Vagina (tissue), 2 donors: ENCODE measurements at regions not wholly inside any gene's neighbourhood (a gene's known extent, or its start where the extent isn't known, plus 50 kb on each side); places are given as distances from the start of the nearest gene placed in this dataset.

Experiments used
- DNase-seq, 2 donors: peaks; one replicate each; pipeline ENCODE4 v3.0.0-alpha.2; 2017; ENCODE audit errors: extremely low spot score in 2 of 2
- H3K27ac ChIP-seq: fragments of 200-600 bp; sonication (generic); one replicate; pipeline ENCODE4 v1.5.1; 2019
- H3K27me3 ChIP-seq: fragments of 200-600 bp; sonication (generic); one replicate; pipeline ENCODE4 v1.5.1; 2019
- H3K36me3 ChIP-seq, 2 donors: fragments of 200-600 bp; sonication (generic); one replicate each; pipeline ENCODE4 v1.5.1; 2017 to 2019
- H3K4me1 ChIP-seq: fragments of 200-600 bp; sonication (generic); one replicate; pipeline ENCODE4 v1.5.1; 2019
- H3K4me3 ChIP-seq, 2 donors: fragments of 200-600 bp; sonication (generic); 1 replicate in 1 of 2; 2 replicates in 1 of 2; pipeline ENCODE4 v1.5.1; 2016 to 2019
- H3K9me3 ChIP-seq: fragments of 200-600 bp; sonication (generic); one replicate; pipeline ENCODE4 v1.5.1; 2019
- POLR2A ChIP-seq, 2 donors: fragments of 450-650 bp; IDR thresholded peaks; one replicate each; pipeline ENCODE4 v1.6.1; 2017; ENCODE audit warnings: antibody characterized with exemption in 2 of 2, mild to moderate bottlenecking in 2 of 2, moderate library complexity in 2 of 2
- POLR2AphosphoS5 ChIP-seq, 2 donors: sonication (generic); formaldehyde crosslinking; IDR thresholded peaks; one replicate each; pipeline ENCODE4 v1.9.0; 2017; ENCODE audit warnings: antibody characterized with exemption in 2 of 2, mild to moderate bottlenecking in 2 of 2, low read depth in 1 of 2; ENCODE audit not compliant: insufficient read depth in 1 of 2
- intact Hi-C: fragments of 100-400 bp; cut with DNase I; formaldehyde crosslinking; loops from one replicate; pipeline ENCODE4 v1.15.1; 2023
- TF ChIP-seq, protein P1 (sequence below), 3 experiments: fragments of 450-650 bp in 2 of 3; fragments of 200-600 bp in 1 of 3; sonication (generic) in 1 of 3; IDR thresholded peaks; one replicate each; pipeline ENCODE4 v1.5.1; 2017 to 2019; ENCODE audit warnings: antibody characterized with exemption in 3 of 3, mild to moderate bottlenecking in 2 of 3, moderate library complexity in 2 of 3

DNA sequence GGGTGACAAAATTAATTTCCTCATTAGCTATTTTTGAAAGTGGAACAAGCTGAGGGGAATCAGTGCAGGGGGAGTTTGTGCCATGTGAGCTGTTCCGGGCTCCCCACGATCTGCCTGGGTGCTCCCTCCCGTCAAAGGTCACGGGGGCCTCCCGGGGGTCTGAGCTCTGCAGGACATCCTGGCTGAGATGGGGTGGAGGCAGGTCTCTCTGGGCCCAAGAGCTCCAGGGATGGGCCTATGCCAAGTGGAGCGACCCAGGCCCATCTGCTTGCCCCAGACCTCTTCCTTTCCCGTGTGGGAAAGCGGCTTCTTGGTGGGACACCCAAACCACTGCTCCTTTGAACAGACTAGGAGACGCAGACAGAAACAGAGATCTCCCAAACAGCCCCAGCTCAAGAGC, 143.3 kb upstream of the ID2 start:
- DNase-seq: no peak
- Histone ChIP-seq H3K27ac (no peak overlapping the region), H3K27me3 (no peaks in the 10 kb centered on the region), H3K9me3 (no peaks in the 10 kb centered on the region), H3K4me1 (peaks cover 66% of the 10 kb centered on the region), H3K36me3 (no peaks in the 10 kb centered on the region), H3K4me3 (no peak overlapping the region)
- intact Hi-C loops: loop anchor here (5.0 kb wide), 1 partner anchor 144 kb away; the partner anchor contains the start of gene ID2
- no peak for TF ChIP-seq POLR2AphosphoS5 (IDR thresholded peaks at IDR 0.05; ENCODE audit: insufficient read depth in 1 of 2, low read depth in 1 of 2)
- TF ChIP-seq, protein P1, sequence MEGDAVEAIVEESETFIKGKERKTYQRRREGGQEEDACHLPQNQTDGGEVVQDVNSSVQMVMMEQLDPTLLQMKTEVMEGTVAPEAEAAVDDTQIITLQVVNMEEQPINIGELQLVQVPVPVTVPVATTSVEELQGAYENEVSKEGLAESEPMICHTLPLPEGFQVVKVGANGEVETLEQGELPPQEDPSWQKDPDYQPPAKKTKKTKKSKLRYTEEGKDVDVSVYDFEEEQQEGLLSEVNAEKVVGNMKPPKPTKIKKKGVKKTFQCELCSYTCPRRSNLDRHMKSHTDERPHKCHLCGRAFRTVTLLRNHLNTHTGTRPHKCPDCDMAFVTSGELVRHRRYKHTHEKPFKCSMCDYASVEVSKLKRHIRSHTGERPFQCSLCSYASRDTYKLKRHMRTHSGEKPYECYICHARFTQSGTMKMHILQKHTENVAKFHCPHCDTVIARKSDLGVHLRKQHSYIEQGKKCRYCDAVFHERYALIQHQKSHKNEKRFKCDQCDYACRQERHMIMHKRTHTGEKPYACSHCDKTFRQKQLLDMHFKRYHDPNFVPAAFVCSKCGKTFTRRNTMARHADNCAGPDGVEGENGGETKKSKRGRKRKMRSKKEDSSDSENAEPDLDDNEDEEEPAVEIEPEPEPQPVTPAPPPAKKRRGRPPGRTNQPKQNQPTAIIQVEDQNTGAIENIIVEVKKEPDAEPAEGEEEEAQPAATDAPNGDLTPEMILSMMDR (IDR thresholded peaks at IDR 0.05): no peak
- no peak for TF ChIP-seq POLR2A (IDR thresholded peaks at IDR 0.05)

DNA sequence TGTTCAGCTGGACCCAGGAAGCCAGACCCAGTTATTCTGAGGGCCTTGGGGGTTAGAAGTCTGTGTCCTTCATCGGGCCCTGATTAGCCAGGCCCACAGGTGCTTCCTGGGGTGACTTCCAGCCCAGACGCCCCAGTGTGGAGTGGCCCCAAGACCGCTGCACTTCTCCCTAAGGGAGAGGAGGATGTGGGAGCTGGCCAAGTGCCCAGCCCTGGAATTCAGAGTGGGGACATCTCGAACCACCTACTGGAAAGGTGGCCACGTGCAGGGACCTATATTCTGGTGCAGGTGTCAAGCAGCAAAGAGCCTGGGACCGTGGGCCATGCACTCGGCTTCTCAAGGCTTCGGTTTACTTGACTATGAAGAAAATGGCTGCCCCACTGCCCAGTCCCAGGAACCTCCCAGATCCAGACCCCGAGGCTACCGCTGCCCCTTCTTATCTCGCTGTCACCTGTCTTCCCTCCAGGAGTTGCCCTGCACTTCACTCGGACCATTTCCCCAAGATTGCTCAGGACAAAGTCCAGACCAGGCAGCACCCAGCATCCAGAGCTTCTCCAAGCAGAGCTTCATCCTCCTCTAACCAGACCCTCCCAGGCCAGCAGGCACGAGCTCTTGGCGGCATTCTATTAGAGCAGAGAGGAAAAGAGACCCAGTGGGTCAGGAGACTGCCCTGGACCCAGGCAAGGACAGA, 142.8 kb upstream of the ID2 start:
- H3K4me1 ChIP-seq: peaks cover 71% of the 10 kb centered on the region

DNA sequence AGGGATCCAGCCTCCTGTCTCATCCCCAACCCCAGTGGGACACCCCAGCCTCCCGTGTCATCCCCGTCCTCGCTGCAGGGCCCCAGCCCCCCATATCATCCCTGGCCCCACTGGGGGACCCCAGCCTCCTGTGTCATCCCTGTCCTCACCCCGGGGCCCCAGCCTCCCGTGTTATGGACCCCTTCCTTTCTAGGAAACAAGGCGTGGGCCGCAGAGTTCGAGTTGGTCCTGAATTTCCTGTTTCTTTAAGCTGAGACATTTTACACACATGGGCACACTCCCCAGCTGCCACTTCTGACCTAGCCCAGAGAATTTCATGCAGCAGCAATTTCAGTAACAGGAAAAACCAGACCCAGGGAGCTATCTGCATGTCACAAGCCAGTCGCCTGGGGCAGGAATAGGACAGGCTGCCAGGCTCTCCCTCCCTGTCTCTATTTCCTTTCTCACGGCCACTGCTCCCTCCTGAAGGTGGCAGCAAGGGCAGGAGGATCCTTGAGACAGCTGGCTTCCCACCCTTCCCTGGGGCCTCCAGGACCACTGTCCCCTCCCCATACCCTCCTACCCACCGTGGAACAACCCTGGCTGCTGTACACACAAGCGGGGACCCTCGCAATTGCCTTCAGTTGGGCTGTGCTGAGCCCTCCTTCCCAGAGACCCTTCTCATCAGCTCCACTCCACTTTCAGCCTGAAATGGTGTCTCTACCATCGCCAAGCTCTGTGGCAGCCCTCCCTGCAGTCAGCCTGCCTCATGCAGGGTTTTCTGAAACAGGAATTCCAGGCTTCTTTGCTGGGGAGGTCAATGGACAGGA, 141.9 kb upstream of the ID2 start:
- peaks cover 70% of the 10 kb centered on the region for H3K4me1 ChIP-seq
- TF ChIP-seq, protein P1 (IDR thresholded peaks at IDR 0.05): no peak
- TF ChIP-seq POLR2A (IDR thresholded peaks at IDR 0.05) (no peak), POLR2AphosphoS5 (IDR thresholded peaks at IDR 0.05; ENCODE audit: insufficient read depth in 1 of 2, low read depth in 1 of 2) (peak; percentile 12 to 30)
- intact Hi-C loops: loop anchor here (5.0 kb wide), 1 partner anchor 142 kb away; the partner anchor contains the start of gene ID2

More for the DNA sequence above, 142.8 kb upstream of the ID2 start:
- no peaks in the 10 kb centered on the region for H3K9me3 ChIP-seq
- intact Hi-C loops: loop anchor here (5.0 kb wide), 1 partner anchor 143 kb away; the partner anchor contains the start of gene ID2
- TF ChIP-seq POLR2A (IDR thresholded peaks at IDR 0.05) (no peak), POLR2AphosphoS5 (IDR thresholded peaks at IDR 0.05; ENCODE audit: insufficient read depth in 1 of 2, low read depth in 1 of 2) (no peak)
- TF ChIP-seq, protein P1 (IDR thresholded peaks at IDR 0.05): no peak
- H3K27ac ChIP-seq: peak overlapping the region; percentile 40
- H3K36me3 ChIP-seq: no peaks in the 10 kb centered on the region
- H3K4me3 ChIP-seq: no peak overlapping the region
- H3K27me3 ChIP-seq: no peaks in the 10 kb centered on the region
- DNase-seq: no peak

DNA sequence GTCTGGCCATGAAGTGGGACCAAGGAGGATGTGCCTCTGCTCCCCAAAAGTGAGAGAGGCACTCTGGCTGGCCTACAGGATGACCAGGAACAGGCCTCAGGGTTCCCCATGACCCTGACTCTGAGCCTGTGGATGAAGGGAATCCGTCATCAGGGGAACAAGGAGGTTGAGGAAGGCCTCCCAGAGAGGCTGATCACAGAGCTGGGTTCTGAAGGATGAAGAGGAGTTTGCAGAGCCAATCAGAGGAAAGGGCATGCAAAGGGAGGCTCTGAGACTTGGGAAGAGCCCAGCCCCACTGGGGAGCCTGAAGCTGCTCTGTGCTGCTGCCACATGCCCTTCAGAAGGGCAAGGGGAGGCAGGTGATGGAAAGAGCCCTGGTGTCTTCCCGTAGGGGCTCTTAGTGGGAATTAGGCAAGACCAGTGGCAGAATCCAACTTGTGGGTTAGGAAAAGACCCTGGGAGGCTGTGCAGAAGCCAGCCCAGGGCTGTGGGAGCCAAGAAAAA, 141.3 kb upstream of the ID2 start:
- Histone ChIP-seq H3K9me3 (no peaks in the 10 kb centered on the region), H3K4me3 (no peak overlapping the region), H3K27me3 (no peaks in the 10 kb centered on the region), H3K36me3 (no peaks in the 10 kb centered on the region), H3K4me1 (peaks cover 69% of the 10 kb centered on the region), H3K27ac (peak overlapping the region; percentile 51)
- intact Hi-C loops: no loop called here
- no peak for TF ChIP-seq POLR2AphosphoS5 (IDR thresholded peaks at IDR 0.05; ENCODE audit: insufficient read depth in 1 of 2, low read depth in 1 of 2)
- no peak for TF ChIP-seq POLR2A (IDR thresholded peaks at IDR 0.05)
- TF ChIP-seq, protein P1 (IDR thresholded peaks at IDR 0.05): no peak
- no peak for DNase-seq

More for the DNA sequence above, 141.9 kb upstream of the ID2 start:
- Histone ChIP-seq H3K27ac (peak overlapping the region; percentile 51), H3K9me3 (no peaks in the 10 kb centered on the region), H3K27me3 (no peaks in the 10 kb centered on the region), H3K36me3 (no peaks in the 10 kb centered on the region), H3K4me3 (no peak overlapping the region)
- no peak for DNase-seq
